ENCODE measurements at regions not wholly inside any gene's neighbourhood (a gene's known extent, or its start where the extent isn't known, plus 50 kb on each side); places are given as distances from the start of the nearest gene placed in this dataset.

DNA sequence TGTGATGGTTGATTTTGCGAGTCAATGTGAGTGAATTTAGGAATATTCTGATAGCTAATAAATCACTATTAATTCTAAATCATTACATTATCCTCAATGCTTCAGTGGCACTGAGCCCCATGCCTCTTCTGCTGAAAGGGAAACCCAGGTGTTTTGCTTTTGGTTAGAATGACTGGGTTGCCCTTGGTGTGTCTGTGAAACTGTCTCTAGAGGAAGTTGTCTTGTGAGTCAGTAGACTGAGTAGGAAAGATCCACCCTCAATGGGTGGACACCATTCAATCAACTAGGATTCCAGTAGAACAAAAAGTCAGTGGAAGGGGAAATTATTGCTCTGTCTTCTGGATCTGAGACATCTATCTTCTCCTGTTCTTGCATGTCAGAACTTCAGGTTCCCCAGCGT, 472.4 kb downstream of the ANKRD7 start:
- TF ChIP-seq, protein P1, sequence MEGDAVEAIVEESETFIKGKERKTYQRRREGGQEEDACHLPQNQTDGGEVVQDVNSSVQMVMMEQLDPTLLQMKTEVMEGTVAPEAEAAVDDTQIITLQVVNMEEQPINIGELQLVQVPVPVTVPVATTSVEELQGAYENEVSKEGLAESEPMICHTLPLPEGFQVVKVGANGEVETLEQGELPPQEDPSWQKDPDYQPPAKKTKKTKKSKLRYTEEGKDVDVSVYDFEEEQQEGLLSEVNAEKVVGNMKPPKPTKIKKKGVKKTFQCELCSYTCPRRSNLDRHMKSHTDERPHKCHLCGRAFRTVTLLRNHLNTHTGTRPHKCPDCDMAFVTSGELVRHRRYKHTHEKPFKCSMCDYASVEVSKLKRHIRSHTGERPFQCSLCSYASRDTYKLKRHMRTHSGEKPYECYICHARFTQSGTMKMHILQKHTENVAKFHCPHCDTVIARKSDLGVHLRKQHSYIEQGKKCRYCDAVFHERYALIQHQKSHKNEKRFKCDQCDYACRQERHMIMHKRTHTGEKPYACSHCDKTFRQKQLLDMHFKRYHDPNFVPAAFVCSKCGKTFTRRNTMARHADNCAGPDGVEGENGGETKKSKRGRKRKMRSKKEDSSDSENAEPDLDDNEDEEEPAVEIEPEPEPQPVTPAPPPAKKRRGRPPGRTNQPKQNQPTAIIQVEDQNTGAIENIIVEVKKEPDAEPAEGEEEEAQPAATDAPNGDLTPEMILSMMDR (IDR thresholded peaks at IDR 0.05), result no peak
- TF ChIP-seq, protein P2, sequence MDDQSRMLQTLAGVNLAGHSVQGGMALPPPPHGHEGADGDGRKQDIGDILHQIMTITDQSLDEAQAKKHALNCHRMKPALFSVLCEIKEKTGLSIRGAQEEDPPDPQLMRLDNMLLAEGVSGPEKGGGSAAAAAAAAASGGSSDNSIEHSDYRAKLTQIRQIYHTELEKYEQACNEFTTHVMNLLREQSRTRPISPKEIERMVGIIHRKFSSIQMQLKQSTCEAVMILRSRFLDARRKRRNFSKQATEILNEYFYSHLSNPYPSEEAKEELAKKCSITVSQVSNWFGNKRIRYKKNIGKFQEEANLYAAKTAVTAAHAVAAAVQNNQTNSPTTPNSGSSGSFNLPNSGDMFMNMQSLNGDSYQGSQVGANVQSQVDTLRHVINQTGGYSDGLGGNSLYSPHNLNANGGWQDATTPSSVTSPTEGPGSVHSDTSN (IDR thresholded peaks at IDR 0.05), result no peak
- no peak for TF ChIP-seq REST (IDR thresholded peaks at IDR 0.05)
- TF ChIP-seq RARB (CRISPR knock-in tag; IDR thresholded peaks at IDR 0.05), result no peak
- TF ChIP-seq EHMT2 (IDR thresholded peaks at IDR 0.05; ENCODE audit: low read depth), result no peak
- no peak for TF ChIP-seq EP300 (IDR thresholded peaks at IDR 0.05)
- TF ChIP-seq POLR2A (IDR thresholded peaks at IDR 0.05; ENCODE audit: low read length), result no peak
- no peak for TF ChIP-seq RFX5 (IDR thresholded peaks at IDR 0.05)
